ENCODE measurements at regions not wholly inside any gene's neighbourhood (a gene's known extent, or its start where the extent isn't known, plus 50 kb on each side); places are given as distances from the start of the nearest gene placed in this dataset.

GRCh38 chr4:108540536-108540935 is 79.8 kb upstream of the RPL34 start (continued):
- TF ChIP-seq POLR2G (IDR thresholded peaks at IDR 0.05; ENCODE audit: low read depth, low read length) (no peak), ZBTB8A (CRISPR knock-in tag; IDR thresholded peaks at IDR 0.05; ENCODE audit: borderline replicate concordance, low read depth) (no peak), TARDBP (CRISPR knock-in tag; IDR thresholded peaks at IDR 0.05) (no peak), HHEX (CRISPR knock-in tag; IDR thresholded peaks at IDR 0.05) (no peak)

- POLR2A ChIA-PET, result no interaction called here
- Histone ChIP-seq H3K4me2 (ENCODE audit: low read depth, low read length) (no peak overlapping the region), H3K79me2 (ENCODE audit: insufficient read depth, low read length) (no peaks in the 10 kb centered on the region), H2AFZ (ENCODE audit: low read length) (no peak overlapping the region), H3K9ac (ENCODE audit: insufficient read depth, low read depth, low read length) (no peak overlapping the region), H4K20me1 (ENCODE audit: insufficient read depth, low read length) (no peaks in the 10 kb centered on the region), H3K4me1 (ENCODE audit: insufficient read depth, low read length) (no peaks in the 10 kb centered on the region), H3K4me3 (replicated peaks in 1 of 3; ENCODE audit: insufficient read depth in 1 of 3, low read depth in 2 of 3, low read length in 3 of 3) (no peak overlapping the region), H3K27me3 (ENCODE audit: control insufficient read depth in 1 of 2, insufficient read depth in 2 of 2, low read length in 2 of 2) (no peaks in the 10 kb centered on the region; a peak in 2 of 5 replicates), H3K27ac (ENCODE audit: extremely low read length, insufficient read depth, low read length) (no peak overlapping the region), H3K9me3 (ENCODE audit: low read length) (no peaks in the 10 kb centered on the region), H3K36me3 (replicated peaks in 1 of 2; ENCODE audit: control insufficient read depth in 1 of 2, insufficient read depth in 2 of 2, low read length in 2 of 2) (no peaks in the 10 kb centered on the region)
- DNase-seq (ENCODE audit: low spot score) (no peak), FAIRE-seq (no peak), ATAC-seq (no peak)
- in situ Hi-C loops (cut with HindIII; ENCODE audit: extremely low pct_ligation_motif_present, low pct_unique_long_range_greater_than_20kb), result no loop called here
- 94% methylated on average over 2 of the region's 2 CpGs for WGBS (ENCODE audit: low lambda C conversion rate)
- BruUV-seq (replicated peaks), result no TSS peak
- intact Hi-C loops (cut with micrococcal nuclease; ENCODE audit: unreplicated experiment), result no loop called here
- CTCF ChIA-PET (ENCODE audit: low intra/inter-chr PET ratio, low total read pairs), result no interaction called here
- TF ChIP-seq, protein P1, sequence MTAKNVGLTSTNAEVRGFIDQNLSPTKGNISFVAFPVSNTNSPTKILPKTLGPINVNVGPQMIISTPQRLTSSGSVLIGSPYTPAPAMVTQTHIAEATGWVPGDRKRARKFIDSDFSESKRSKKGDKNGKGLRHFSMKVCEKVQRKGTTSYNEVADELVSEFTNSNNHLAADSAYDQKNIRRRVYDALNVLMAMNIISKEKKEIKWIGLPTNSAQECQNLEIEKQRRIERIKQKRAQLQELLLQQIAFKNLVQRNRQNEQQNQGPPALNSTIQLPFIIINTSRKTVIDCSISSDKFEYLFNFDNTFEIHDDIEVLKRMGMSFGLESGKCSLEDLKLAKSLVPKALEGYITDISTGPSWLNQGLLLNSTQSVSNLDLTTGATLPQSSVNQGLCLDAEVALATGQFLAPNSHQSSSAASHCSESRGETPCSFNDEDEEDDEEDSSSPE (CRISPR knock-in tag; IDR thresholded peaks at IDR 0.05), result no peak
- TF ChIP-seq MAFK (conservative IDR thresholded peaks at IDR 0.05 in 1 of 2, IDR thresholded peaks at IDR 0.05 in 1 of 2; ENCODE audit: low read length in 2 of 2) (no peak), NFKBIZ (CRISPR knock-in tag; IDR thresholded peaks at IDR 0.05) (no peak), GPBP1L1 (CRISPR knock-in tag; IDR thresholded peaks at IDR 0.05) (no peak), ZNF512 (CRISPR knock-in tag; IDR thresholded peaks at IDR 0.05) (no peak), ZSCAN31 (CRISPR knock-in tag; IDR thresholded peaks at IDR 0.05; ENCODE audit: low read depth) (no peak), MXD4 (CRISPR knock-in tag; IDR thresholded peaks at IDR 0.05) (no peak), ZFX (CRISPR knock-in tag; IDR thresholded peaks at IDR 0.05; ENCODE audit: low read depth) (no peak), ZNF383 (CRISPR knock-in tag; IDR thresholded peaks at IDR 0.05; ENCODE audit: borderline replicate concordance) (no peak)
- TF ChIP-seq, protein P2, sequence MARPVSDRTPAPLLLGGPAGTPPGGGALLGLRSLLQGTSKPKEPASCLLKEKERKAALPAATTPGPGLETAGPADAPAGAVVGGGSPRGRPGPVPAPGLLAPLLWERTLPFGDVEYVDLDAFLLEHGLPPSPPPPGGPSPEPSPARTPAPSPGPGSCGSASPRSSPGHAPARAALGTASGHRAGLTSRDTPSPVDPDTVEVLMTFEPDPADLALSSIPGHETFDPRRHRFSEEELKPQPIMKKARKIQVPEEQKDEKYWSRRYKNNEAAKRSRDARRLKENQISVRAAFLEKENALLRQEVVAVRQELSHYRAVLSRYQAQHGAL (CRISPR knock-in tag; IDR thresholded peaks at IDR 0.05; ENCODE audit: not compliant biosample characterization), result no peak
- TF ChIP-seq, protein P3, sequence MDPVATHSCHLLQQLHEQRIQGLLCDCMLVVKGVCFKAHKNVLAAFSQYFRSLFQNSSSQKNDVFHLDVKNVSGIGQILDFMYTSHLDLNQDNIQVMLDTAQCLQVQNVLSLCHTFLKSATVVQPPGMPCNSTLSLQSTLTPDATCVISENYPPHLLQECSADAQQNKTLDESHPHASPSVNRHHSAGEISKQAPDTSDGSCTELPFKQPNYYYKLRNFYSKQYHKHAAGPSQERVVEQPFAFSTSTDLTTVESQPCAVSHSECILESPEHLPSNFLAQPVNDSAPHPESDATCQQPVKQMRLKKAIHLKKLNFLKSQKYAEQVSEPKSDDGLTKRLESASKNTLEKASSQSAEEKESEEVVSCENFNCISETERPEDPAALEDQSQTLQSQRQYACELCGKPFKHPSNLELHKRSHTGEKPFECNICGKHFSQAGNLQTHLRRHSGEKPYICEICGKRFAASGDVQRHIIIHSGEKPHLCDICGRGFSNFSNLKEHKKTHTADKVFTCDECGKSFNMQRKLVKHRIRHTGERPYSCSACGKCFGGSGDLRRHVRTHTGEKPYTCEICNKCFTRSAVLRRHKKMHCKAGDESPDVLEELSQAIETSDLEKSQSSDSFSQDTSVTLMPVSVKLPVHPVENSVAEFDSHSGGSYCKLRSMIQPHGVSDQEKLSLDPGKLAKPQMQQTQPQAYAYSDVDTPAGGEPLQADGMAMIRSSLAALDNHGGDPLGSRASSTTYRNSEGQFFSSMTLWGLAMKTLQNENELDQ (CRISPR knock-in tag; IDR thresholded peaks at IDR 0.05; ENCODE audit: borderline replicate concordance), result no peak
- TF ChIP-seq, protein P4, sequence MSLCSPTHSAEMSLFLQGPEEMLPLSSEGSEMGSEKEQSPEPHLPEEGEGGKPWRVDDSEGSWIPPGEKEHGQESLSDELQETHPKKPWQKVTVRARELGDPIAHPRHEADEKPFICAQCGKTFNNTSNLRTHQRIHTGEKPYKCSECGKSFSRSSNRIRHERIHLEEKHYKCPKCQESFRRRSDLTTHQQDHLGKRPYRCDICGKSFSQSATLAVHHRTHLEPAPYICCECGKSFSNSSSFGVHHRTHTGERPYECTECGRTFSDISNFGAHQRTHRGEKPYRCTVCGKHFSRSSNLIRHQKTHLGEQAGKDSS (CRISPR knock-in tag; IDR thresholded peaks at IDR 0.05; ENCODE audit: borderline replicate concordance, low read depth), result no peak
Measured at GRCh38 chr4:108536577-108536976, 83.8 kb upstream of the RPL34 start.
